Activated naive CD4-positive, alpha-beta T cell treated with Interleukin-2 at 50 U/mL for 16 hours (primary cell): ENCODE measurements at regions not wholly inside any gene's neighbourhood (a gene's known extent, or its start where the extent isn't known, plus 50 kb on each side); places are given as distances from the start of the nearest gene placed in this dataset.

ENCODE experiments used
- DNase-seq: peaks from one replicate; pipeline ENCODE4 v3.0.0-alpha.2; 2020

GRCh38 chr18:39524370-39524769, 1958.8 kb upstream of the CELF4 start:
- no peak for DNase-seq

DNA sequence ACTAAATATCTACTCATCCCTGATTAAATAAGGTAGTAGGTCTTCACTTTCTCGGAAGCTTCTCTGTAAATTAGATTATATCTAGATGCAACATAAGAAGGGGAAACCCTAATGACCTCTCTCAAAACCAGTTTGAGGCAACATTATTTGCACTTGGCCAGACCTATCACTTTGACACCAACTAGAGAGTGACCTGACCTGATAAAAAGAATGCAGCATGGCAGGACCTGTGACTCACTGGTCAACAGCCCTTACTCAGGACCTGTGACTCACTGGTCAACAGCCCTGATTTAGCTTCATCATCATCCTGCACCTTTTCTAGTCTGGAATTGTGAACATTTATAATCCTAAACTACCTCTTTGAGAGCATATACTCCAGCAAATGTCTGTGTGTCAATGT, 1957.7 kb upstream of the CELF4 start:
- DNase-seq, result no peak

DNA sequence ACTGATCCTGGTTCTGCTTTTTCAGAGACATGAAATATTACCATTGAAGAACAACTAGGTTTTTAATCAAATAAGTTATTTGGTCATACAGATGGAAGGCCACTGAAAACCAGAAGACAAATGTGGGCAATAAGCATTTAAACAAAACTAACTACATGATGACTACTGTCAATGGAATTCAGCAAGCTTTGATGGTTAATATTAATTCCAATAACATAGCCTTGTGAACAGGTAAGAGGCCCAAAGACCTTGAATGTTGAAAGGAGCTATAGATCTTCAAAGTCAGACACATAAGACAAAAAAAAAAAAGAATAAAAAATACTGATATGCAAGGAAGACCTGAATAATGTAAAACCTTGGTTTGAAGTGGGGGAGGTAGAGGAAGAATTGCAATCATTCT, 1955.6 kb upstream of the CELF4 start:
- no peak for DNase-seq

GRCh38 chr18:39519741-39520140, 1954.1 kb upstream of the CELF4 start:
- no peak for DNase-seq

GRCh38 chr18:39515299-39515698, 1949.7 kb upstream of the CELF4 start:
- no peak for DNase-seq

GRCh38 chr18:39513186-39513585, 1947.6 kb upstream of the CELF4 start:
- DNase-seq, result no peak

GRCh38 chr18:39506581-39507330, 1941.2 kb upstream of the CELF4 start:
- DNase-seq, result no peak

DNA sequence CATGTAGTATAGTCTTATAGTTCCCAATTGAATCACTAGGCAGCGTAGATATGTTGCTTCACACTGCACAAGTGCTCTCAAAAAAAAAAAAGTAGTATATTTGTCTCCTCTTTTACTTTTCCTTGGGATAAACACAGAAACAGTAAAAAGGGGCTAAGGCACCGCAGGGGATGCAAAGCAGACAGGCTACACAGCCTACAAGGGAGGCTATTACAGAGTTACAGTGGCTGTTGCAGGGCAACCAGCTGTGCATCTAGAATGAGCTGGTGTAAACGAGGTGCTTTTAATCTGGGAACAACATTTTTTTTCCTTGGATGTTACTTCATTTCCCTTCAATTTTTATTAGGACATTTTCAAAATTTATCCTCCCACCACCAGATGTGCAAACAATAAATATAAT, 1934.7 kb upstream of the CELF4 start:
- no peak for DNase-seq

DNA sequence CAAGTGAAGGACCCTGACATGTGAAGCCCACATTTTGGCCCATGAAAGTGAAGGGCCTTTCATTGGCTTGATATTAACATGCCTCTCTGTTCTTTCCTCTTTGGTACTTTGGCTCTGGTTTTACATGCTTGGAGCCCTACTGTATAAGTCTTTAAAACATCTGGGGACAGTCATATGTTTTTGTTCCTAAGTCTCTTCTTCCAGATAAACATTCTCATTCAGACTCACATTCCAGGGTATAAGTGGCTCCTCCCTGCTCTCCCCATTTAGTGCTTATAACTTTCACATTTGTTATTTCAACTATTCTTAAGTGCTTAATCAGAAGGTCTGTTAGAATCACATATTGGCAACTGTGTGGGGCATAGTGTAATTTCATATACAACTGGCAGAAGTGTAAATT, 1932.2 kb upstream of the CELF4 start:
- DNase-seq, result no peak

GRCh38 chr18:39496986-39497385, 1931.4 kb upstream of the CELF4 start:
- DNase-seq, result no peak

- no peak for DNase-seq
Measured at GRCh38 chr18:39494211-39494896, 1928.8 kb upstream of the CELF4 start.

GRCh38 chr18:39491408-39491807, 1925.8 kb upstream of the CELF4 start:
- no peak for DNase-seq

- DNase-seq, result no peak
Measured at GRCh38 chr18:39489431-39489830, 1923.8 kb upstream of the CELF4 start.

DNA sequence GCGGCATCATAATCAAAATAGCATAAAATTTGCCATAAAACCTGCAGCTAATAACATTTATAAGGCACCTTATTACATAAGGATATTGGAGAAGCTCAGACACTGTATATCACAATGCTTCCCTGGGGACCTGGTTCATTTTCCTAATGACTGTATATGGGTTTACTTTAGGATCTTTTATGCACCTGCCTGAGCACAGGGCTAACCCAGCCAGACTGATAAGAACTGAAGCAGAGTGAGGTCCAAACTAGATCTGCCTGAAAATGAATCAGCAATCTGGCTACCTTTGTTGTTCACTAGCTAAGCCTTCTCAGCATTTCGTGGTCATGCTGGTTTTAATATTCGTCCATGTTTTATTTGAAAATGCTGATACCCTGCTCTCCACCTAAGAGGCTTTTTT, 1922.3 kb upstream of the CELF4 start:
- DNase-seq, result no peak

DNA sequence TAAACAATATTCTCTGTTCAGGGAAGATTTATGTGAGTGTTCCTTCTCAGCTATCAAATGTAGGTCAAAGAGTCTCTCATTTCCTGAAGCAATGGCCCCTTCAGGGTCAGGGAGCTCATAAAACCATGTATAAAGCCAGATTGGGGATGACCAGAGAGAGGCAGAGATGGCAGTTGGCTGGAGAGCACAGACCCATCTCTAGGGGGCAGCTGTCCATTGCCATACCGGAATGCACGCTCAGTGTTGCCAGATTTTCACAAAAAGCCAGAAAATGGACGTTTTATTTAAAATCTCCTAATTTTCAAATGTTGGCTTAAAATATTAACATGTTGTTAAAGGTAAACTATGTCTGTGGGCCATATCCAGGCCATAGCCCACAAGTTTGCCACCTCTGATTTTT, 1920.7 kb upstream of the CELF4 start:
- DNase-seq, result no peak

DNA sequence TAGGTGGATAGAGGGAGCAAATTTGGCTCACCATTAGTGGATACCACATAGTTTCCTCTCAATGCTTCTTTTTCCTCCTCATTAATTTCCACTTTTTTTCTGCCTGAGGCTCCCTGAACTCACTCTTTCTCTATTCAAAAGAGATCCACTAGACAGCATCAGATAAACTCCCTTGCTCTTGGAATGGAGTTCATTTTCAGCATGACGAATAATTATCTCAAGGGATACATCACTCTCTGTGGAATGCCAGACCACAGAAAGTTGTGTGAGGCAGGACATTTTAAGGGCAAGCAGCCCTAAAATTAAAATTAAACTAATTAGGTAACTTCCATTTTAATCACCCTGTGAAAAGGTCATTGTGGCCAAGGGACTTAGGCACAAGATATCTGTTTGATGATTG, 1920.1 kb upstream of the CELF4 start:
- DNase-seq, result no peak

DNA sequence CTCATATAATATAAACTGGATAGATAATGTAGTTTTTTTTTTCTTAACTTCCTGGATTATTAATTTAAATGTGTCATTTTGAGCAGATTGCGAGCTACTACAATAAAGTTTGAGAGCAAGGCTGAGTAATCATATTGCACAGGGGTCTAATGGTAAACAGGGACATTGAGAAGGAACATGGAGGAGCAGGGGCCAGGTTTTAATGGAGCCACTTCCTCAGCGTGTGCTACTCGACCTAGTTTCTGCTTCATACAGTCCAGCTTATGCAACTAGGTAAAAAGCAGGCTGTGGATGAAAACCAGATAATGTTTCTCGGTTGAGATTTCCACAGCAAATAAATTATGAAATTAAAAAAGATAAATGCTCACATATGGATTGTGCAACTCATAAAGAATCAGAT, 1915.7 kb upstream of the CELF4 start:
- DNase-seq, result no peak

GRCh38 chr18:39480494-39481195, 1915.0 kb upstream of the CELF4 start:
- DNase-seq, result no peak

DNA sequence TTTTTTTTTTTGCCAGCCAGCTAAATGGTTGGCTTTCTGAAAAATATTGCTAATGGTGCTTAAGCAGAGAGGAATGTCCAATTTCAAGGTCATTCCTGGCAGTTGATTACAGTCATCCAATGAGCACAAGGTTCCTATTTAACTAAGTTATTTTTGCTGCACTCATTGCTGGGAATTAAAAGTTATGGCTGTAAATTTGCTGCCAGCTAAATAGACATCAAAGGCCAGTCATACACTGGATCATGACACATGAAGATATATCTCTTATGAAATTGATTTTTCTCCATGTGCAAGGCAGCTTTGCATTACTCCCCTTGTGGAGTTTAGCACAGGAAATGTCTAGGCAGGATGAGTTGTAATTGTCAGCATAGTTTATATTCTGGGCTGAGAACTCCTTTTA, 1898.4 kb upstream of the CELF4 start:
- DNase-seq, result no peak

DNA sequence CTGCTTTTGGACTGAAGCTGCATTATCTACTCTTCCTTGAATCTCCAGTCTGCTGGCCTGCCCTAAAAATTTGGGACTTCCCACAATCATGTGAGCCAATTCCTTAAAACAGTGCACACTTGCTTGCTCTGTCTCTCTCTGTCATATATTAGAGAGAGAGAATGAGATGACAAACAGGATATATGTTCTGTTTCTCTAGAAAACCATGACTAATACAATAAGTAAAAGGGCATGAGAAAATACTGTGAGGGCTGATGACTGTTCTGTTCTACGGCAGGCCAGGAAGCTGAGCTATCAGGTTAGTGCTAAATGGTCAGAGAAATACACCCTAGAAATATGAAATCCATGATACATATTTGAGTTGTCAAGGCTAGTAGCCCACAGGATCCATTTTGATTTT, 1896.8 kb upstream of the CELF4 start:
- no peak for DNase-seq

DNA sequence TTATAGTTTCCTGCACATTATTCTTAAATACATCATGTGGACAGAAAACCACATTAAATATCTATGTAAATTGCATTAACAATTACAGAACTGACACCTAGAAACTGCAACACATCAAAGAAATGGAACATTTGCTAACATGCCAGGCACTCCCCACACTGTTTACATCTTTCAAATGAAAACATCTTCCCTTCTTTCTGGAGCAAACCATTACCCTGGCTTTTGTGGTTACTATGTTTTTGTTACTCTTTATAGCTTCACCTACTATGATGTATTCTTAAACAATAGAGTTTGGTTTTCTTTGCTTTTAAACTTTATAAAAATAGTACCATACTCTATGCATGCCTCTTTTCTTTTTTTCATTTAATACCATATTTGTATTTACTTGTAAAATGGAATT, 1894.5 kb upstream of the CELF4 start:
- no peak for DNase-seq

DNA sequence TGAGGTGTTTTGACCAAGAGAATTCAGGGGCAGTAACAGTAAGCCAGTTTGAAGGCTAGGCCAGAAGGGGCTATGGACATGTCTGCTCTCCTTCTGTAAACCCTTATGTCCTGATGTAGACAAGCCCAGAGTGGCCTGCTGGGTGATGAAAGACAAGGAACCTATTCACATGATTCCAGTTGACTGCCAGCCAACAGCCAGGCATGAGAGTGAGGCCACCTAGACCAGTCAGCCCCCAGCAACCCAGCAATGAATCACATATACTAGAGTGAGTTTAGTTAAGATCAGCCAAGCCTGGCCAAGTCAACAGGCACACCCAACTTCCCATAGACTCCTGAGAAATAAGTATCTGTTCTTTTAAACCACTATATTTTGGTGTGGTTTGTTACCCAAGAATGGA, 1889.7 kb upstream of the CELF4 start:
- no peak for DNase-seq

DNA sequence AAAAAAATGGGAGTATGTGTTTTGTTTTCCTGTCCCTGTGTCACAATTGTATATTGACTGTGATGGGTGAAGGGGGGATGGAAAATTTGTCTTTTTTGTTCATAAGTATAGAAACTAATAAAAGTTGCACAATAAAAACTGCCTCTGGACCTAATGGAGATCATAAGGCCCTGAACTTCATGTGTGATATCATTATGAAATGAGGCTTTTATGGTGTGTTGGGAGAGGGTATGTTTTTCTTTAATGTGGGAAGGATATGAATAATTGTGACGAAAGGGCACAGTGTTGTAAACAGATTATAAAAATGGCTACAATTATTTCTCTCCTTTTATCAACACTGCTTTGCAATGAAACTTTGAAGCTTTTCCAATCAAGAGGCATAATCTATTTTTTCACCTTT, 1889.3 kb upstream of the CELF4 start:
- no peak for DNase-seq

DNA sequence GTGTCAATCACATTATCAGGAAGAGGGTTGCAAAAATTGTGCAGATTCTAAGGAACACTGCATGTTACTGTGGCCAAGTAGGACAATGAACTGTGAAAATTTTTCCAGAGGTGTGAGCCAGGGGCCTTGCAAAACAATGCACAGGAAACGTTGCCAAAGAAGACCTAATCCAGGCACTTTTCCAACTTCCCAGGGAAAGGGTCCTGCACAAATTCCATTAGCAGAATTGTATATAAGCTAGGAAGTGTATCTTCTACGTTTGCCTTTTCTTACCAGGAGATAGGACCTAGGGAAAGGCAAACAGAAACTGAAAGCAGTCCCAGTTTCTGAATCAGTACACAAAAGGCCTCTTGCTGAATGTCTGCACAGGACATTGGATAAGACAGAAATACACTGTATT, 1888.3 kb upstream of the CELF4 start:
- no peak for DNase-seq
